SK-N-SH (cell line): ENCODE measurements at regions not wholly inside any gene's neighbourhood (a gene's known extent, or its start where the extent isn't known, plus 50 kb on each side); places are given as distances from the start of the nearest gene placed in this dataset.

ENCODE experiments used
- CTCF ChIA-PET: fragments of 300-600, 350-600 bp; formaldehyde crosslinking; extraction: SDS; loops from one replicate; lab custom pipeline; 2021; lab: Yijun Ruan, JAX
- POLR2A ChIA-PET: fragments of 350-600 bp; sonication (Branson Sonifier 250); formaldehyde crosslinking; extraction: SDS; loops from one replicate; lab custom pipeline; 2020; ENCODE audit warnings: antibody characterized with exemption, inconsistent platforms; lab: Yijun Ruan, JAX
- DNase-seq: peaks from one replicate; pipeline ENCODE4 v3.0.0; 2012
- H2AFZ ChIP-seq: fragments of 200-600 bp; sonication (generic); 2 replicates; pipeline ENCODE4 v1.8.1; 2016; ENCODE audit warnings: antibody characterized with exemption, mild to moderate bottlenecking, low read depth
- H3F3A ChIP-seq: fragments of 200-600 bp; sonication (generic); replicated peaks from 2 replicates; pipeline ENCODE3; 2016; ENCODE audit warnings: antibody characterized with exemption, mild to moderate bottlenecking; ENCODE audit not compliant: insufficient read depth
- H3K27ac ChIP-seq, 2 experiments: fragments of 200-500 bp in 1 of 2; fragments of 200-600 bp in 1 of 2; sonication (Bioruptor generic) in 1 of 2; sonication (generic), shearing (Covaris generic) in 1 of 2; 2 replicates each; pipeline versions ENCODE4 v1.5.1 to v1.6.1; 2014 to 2016; ENCODE audit warnings: low read depth in 2 of 2, inconsistent platforms in 1 of 2, low read length in 1 of 2, mild to moderate bottlenecking in 1 of 2, mixed read lengths in 1 of 2
- H3K27me3 ChIP-seq: fragments of 200-600 bp; sonication (generic), shearing (Covaris generic); 2 replicates; pipeline ENCODE4 v1.6.1; 2016; ENCODE audit warnings: mixed run types; ENCODE audit not compliant: insufficient read depth
- H3K36me3 ChIP-seq, 2 experiments: fragments of 200-500 bp in 1 of 2; fragments of 200-600 bp in 1 of 2; sonication (Bioruptor generic) in 1 of 2; sonication (generic) in 1 of 2; replicated peaks in 1 of 2; 2 replicates each; pipeline versions ENCODE3 to v1.5.1; 2014 to 2016; ENCODE audit warnings: low read length in 1 of 2, mild to moderate bottlenecking in 1 of 2; ENCODE audit not compliant: insufficient read depth in 2 of 2, control insufficient read depth in 1 of 2
- H3K4me1 ChIP-seq, 2 experiments: fragments of 200-500 bp in 1 of 2; fragments of 200-600 bp in 1 of 2; sonication (Bioruptor generic) in 1 of 2; sonication (generic), shearing (Covaris generic) in 1 of 2; 2 replicates each; pipeline versions ENCODE4 v1.5.1 to v1.6.1; 2014 to 2016; ENCODE audit warnings: low read depth in 1 of 2, low read length in 1 of 2, mixed run types in 1 of 2; ENCODE audit not compliant: insufficient read depth in 2 of 2, control insufficient read depth in 1 of 2
- H3K4me2 ChIP-seq: fragments of 200-600 bp; sonication (generic), shearing (Covaris generic); 2 replicates; pipeline ENCODE4 v1.6.1; 2017; ENCODE audit warnings: mixed run types
- H3K4me3 ChIP-seq, 2 experiments: fragments of 200-500 bp in 1 of 2; fragments of 200-600 bp in 1 of 2; sonication (Bioruptor generic) in 1 of 2; sonication (generic), shearing (Covaris generic) in 1 of 2; 2 replicates each; pipeline versions ENCODE4 v1.5.1 to v1.8.1; 2014 to 2016; ENCODE audit warnings: low read depth in 2 of 2, inconsistent platforms in 1 of 2, low read length in 1 of 2, mild to moderate bottlenecking in 1 of 2, mixed read lengths in 1 of 2, moderate library complexity in 1 of 2
- H3K79me2 ChIP-seq: fragments of 200-600 bp; sonication (generic); 2 replicates; pipeline ENCODE4 v1.8.1; 2017; ENCODE audit warnings: mild to moderate bottlenecking; ENCODE audit not compliant: insufficient read depth
- H3K9ac ChIP-seq: fragments of 200-600 bp; sonication (generic); 2 replicates; pipeline ENCODE4 v1.6.1; 2017; ENCODE audit warnings: mixed run types
- H3K9me2 ChIP-seq: fragments of 200-600 bp; sonication (generic); 2 replicates; pipeline ENCODE4 v1.6.1; 2017; ENCODE audit warnings: mixed run types
- H3K9me3 ChIP-seq: fragments of 200-600 bp; sonication (generic); 2 replicates; pipeline ENCODE4 v1.6.1; 2017; ENCODE audit warnings: mixed run types, mild to moderate bottlenecking, moderate library complexity
- H4K20me1 ChIP-seq: fragments of 200-600 bp; sonication (generic); 2 replicates; pipeline ENCODE4 v1.6.1; 2017; ENCODE audit warnings: mild to moderate bottlenecking, mixed run types; ENCODE audit not compliant: insufficient read depth
- EZH2phosphoT487 ChIP-seq: fragments of 200-600 bp; sonication (generic); IDR thresholded peaks from 2 replicates; pipeline ENCODE4 v1.6.1; 2017; ENCODE audit warnings: low read depth, mixed run types, mild to moderate bottlenecking, antibody characterized with exemption, moderate library complexity, borderline replicate concordance
- FOSL2 ChIP-seq: IDR thresholded peaks from 2 replicates; pipeline ENCODE4 v1.4.0; 2012; ENCODE audit warnings: low read depth, mild to moderate bottlenecking, moderate library complexity, borderline replicate concordance
- FOXJ3 ChIP-seq: sonication (generic); formaldehyde crosslinking; IDR thresholded peaks from 2 replicates; pipeline ENCODE4 v1.5.1; 2020; ENCODE audit warnings: mild to moderate bottlenecking, missing genetic modification reagents
- FOXM1 ChIP-seq: IDR thresholded peaks from 2 replicates; pipeline ENCODE4 v1.4.0; 2012; ENCODE audit warnings: low read depth, mild to moderate bottlenecking
- GABPA ChIP-seq: IDR thresholded peaks from 2 replicates; pipeline ENCODE4 v1.4.0; 2012; ENCODE audit warnings: low read depth, mild to moderate bottlenecking
- GATA2 ChIP-seq: sonication (generic); formaldehyde crosslinking; IDR thresholded peaks from 2 replicates; pipeline ENCODE4 v1.5.0; 2020; ENCODE audit warnings: mild to moderate bottlenecking, missing genetic modification reagents
- JUND ChIP-seq: IDR thresholded peaks from 2 replicates; pipeline ENCODE4 v1.4.0; 2012
- MEF2A ChIP-seq: IDR thresholded peaks from 2 replicates; pipeline ENCODE4 v1.4.0; 2012; ENCODE audit warnings: low read depth, borderline replicate concordance
- NFIC ChIP-seq: IDR thresholded peaks from 2 replicates; pipeline ENCODE4 v1.4.0; 2012; ENCODE audit warnings: borderline replicate concordance
- NRF1 ChIP-seq: IDR thresholded peaks from 2 replicates; pipeline ENCODE4 v1.6.1; 2012; ENCODE audit warnings: low read depth, mild to moderate bottlenecking, low read length
- POLR2AphosphoS5 ChIP-seq: IDR thresholded peaks from 2 replicates; pipeline ENCODE4 v1.6.1; 2012; ENCODE audit warnings: low read depth, low read length
- SIN3A ChIP-seq: IDR thresholded peaks from 2 replicates; pipeline ENCODE4 v1.6.1; 2012; ENCODE audit warnings: low read depth, mild to moderate bottlenecking, low read length, moderate library complexity, borderline replicate concordance
- SMC3 ChIP-seq: IDR thresholded peaks from 2 replicates; pipeline ENCODE4 v1.6.1; 2012; ENCODE audit warnings: low read depth, low read length, improper control_type of control experiment
- TAF1 ChIP-seq: IDR thresholded peaks from 2 replicates; pipeline ENCODE4 v1.6.1; 2012; ENCODE audit warnings: low read depth, mild to moderate bottlenecking, low read length, moderate library complexity, borderline replicate concordance
- TEAD4 ChIP-seq: IDR thresholded peaks from 2 replicates; pipeline ENCODE4 v1.4.0; 2012; ENCODE audit warnings: mild to moderate bottlenecking, borderline replicate concordance; ENCODE audit not compliant: insufficient read depth
- YY1 ChIP-seq: IDR thresholded peaks from 2 replicates; pipeline ENCODE4 v1.4.0; 2012; ENCODE audit warnings: low read depth, mild to moderate bottlenecking
- WGBS: methylation state at CpG from one replicate; pipeline ENCODE4 v1.1.6; 2017; ENCODE audit warnings: low lambda C conversion rate; 5-methylcytosine and 5-hydroxymethylcytosine counted together
- TF ChIP-seq, protein P1 (sequence below): IDR thresholded peaks from 2 replicates; pipeline ENCODE4 v1.4.0; 2012; ENCODE audit warnings: low read depth
- TF ChIP-seq, protein P2 (sequence below): fragments of 200-600 bp; sonication (generic); IDR thresholded peaks from 2 replicates; pipeline ENCODE4 v1.6.1; 2017; ENCODE audit warnings: antibody characterized with exemption, mild to moderate bottlenecking, moderate library complexity
- TF ChIP-seq, protein P3 (sequence below): fragments of 150-350 bp; IDR thresholded peaks from 2 replicates; pipeline ENCODE4 v1.6.1; 2016; ENCODE audit warnings: mild to moderate bottlenecking, low read depth, low read length
- TF ChIP-seq, protein P4 (sequence below): fragments of 150-350 bp; IDR thresholded peaks from 2 replicates; pipeline ENCODE4 v1.6.1; 2017; ENCODE audit warnings: antibody characterized with exemption, low read length, low read depth, borderline replicate concordance
- TF ChIP-seq, protein P5 (sequence below): IDR thresholded peaks from 2 replicates; pipeline ENCODE4; 2012

DNA sequence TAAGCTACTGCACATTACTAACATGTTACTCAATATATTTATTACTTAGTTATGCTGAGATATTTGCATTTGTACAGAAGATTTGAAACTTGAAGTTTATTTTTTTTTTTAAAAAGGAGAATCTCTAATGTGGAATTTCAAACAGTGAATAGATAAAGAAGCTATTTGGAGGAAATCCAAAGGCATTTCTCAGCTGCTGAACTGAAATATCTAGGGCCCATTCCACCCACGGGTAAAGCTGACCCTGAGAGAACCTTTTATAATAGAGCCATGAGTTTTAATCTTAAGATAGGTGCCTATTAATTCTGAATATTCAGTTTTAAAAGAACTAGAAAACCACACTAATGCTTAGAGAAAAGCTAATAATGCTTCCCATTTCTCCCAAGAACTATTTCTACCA, 225.4 kb upstream of the CAND1 start (continued):
- TF ChIP-seq YY1 (no peak), GABPA (no peak), EZH2phosphoT487 (no peak), JUND (no peak)

DNA sequence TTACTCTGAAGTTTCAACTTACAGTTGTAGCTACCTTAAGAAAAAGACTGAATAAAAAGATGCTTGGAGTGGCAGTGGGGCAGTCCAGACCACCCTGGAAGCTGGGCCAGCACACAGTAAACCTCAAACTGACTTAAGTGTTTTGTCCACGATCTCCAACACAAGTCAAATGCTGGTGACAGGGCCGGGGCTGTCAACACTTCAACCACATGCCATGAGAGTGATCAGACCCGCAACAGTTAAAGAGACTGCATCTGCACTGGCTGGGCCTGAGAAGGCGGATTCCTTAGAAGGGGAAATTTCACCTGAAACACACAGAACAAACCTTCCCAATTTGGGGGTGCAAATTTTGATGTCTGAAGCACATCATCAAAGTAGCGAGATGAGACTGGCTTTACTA, 223.5 kb upstream of the CAND1 start:
- H3K36me3 ChIP-seq = no peaks in the 10 kb centered on the region
- no peaks in the 10 kb centered on the region for H3K4me1 ChIP-seq
- no peak for DNase-seq
- TF ChIP-seq FOXM1 (no peak), POLR2AphosphoS5 (no peak), MEF2A (no peak), TEAD4 (no peak), GATA2 (CRISPR knock-in tag) (no peak), FOXJ3 (CRISPR knock-in tag) (no peak), SIN3A (no peak), TAF1 (no peak), NRF1 (no peak), SMC3 (no peak), EZH2phosphoT487 (no peak), NFIC (no peak), FOSL2 (no peak), GABPA (no peak)
- TF ChIP-seq, protein P1, sequence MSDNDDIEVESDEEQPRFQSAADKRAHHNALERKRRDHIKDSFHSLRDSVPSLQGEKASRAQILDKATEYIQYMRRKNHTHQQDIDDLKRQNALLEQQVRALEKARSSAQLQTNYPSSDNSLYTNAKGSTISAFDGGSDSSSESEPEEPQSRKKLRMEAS = no peak
- TF ChIP-seq, protein P2, sequence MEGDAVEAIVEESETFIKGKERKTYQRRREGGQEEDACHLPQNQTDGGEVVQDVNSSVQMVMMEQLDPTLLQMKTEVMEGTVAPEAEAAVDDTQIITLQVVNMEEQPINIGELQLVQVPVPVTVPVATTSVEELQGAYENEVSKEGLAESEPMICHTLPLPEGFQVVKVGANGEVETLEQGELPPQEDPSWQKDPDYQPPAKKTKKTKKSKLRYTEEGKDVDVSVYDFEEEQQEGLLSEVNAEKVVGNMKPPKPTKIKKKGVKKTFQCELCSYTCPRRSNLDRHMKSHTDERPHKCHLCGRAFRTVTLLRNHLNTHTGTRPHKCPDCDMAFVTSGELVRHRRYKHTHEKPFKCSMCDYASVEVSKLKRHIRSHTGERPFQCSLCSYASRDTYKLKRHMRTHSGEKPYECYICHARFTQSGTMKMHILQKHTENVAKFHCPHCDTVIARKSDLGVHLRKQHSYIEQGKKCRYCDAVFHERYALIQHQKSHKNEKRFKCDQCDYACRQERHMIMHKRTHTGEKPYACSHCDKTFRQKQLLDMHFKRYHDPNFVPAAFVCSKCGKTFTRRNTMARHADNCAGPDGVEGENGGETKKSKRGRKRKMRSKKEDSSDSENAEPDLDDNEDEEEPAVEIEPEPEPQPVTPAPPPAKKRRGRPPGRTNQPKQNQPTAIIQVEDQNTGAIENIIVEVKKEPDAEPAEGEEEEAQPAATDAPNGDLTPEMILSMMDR = no peak
- TF ChIP-seq, protein P3, sequence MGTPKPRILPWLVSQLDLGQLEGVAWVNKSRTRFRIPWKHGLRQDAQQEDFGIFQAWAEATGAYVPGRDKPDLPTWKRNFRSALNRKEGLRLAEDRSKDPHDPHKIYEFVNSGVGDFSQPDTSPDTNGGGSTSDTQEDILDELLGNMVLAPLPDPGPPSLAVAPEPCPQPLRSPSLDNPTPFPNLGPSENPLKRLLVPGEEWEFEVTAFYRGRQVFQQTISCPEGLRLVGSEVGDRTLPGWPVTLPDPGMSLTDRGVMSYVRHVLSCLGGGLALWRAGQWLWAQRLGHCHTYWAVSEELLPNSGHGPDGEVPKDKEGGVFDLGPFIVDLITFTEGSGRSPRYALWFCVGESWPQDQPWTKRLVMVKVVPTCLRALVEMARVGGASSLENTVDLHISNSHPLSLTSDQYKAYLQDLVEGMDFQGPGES = no peak
- TF ChIP-seq, protein P4, sequence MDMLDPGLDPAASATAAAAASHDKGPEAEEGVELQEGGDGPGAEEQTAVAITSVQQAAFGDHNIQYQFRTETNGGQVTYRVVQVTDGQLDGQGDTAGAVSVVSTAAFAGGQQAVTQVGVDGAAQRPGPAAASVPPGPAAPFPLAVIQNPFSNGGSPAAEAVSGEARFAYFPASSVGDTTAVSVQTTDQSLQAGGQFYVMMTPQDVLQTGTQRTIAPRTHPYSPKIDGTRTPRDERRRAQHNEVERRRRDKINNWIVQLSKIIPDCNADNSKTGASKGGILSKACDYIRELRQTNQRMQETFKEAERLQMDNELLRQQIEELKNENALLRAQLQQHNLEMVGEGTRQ = no peak
- TF ChIP-seq, protein P5, sequence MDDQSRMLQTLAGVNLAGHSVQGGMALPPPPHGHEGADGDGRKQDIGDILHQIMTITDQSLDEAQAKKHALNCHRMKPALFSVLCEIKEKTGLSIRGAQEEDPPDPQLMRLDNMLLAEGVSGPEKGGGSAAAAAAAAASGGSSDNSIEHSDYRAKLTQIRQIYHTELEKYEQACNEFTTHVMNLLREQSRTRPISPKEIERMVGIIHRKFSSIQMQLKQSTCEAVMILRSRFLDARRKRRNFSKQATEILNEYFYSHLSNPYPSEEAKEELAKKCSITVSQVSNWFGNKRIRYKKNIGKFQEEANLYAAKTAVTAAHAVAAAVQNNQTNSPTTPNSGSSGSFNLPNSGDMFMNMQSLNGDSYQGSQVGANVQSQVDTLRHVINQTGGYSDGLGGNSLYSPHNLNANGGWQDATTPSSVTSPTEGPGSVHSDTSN = no peak
- TF ChIP-seq, all 33 proteins: peak for 0
- Histone ChIP-seq H2AFZ (no peak overlapping the region), H3K27ac (no peak overlapping the region), H3K79me2 (no peaks in the 10 kb centered on the region), H3K4me2 (no peak overlapping the region), H3K9ac (no peak overlapping the region), H3K9me3 (no peaks in the 10 kb centered on the region), H3F3A (no peaks in the 10 kb centered on the region), H3K9me2 (no peaks in the 10 kb centered on the region), H4K20me1 (no peaks in the 10 kb centered on the region), H3K4me3 (no peak overlapping the region), H3K27me3 (no peaks in the 10 kb centered on the region)
- CTCF ChIA-PET = no interaction called here
- 5% methylated on average over 2 of the region's 5 CpGs for WGBS
- POLR2A ChIA-PET = no interaction called here
